Nephron (organoid): ENCODE measurements at regions not wholly inside any gene's neighbourhood (a gene's known extent, or its start where the extent isn't known, plus 50 kb on each side); places are given as distances from the start of the nearest gene placed in this dataset.

ENCODE experiments used
- H3K27ac Mint-ChIP-seq, 3 experiments: 2 replicates each; pipeline ENCODE4 v1.8.0; 2020; ENCODE audit warnings: mixed read lengths in 3 of 3, mild to moderate bottlenecking in 2 of 3, moderate library complexity in 1 of 3
- H3K27me3 Mint-ChIP-seq: 2 replicates; pipeline ENCODE4 v1.8.0; 2021; ENCODE audit warnings: low read depth, mild to moderate bottlenecking, moderate library complexity, mixed read lengths
- H3K36me3 Mint-ChIP-seq: 2 replicates; pipeline ENCODE4 v1.8.0; 2020; ENCODE audit warnings: low read depth, mixed read lengths
- H3K4me1 Mint-ChIP-seq: 2 replicates; pipeline ENCODE4 v1.8.0; 2020; ENCODE audit warnings: mixed read lengths
- H3K4me3 Mint-ChIP-seq, 3 experiments: 2 replicates each; pipeline ENCODE4 v1.8.0; 2020; ENCODE audit warnings: mild to moderate bottlenecking in 3 of 3, mixed read lengths in 3 of 3, moderate library complexity in 2 of 3
- H3K9me3 Mint-ChIP-seq: 2 replicates; pipeline ENCODE4 v1.8.0; 2020; ENCODE audit warnings: mixed read lengths
- TF ChIP-seq, protein P1 (sequence below), 3 experiments: fragments of 200-600 bp; sonication (generic); IDR thresholded peaks; one replicate each; pipeline ENCODE4 v1.5.0; 2021; ENCODE audit warnings: antibody characterized with exemption in 3 of 3; ENCODE audit not compliant: unreplicated experiment in 3 of 3

DNA sequence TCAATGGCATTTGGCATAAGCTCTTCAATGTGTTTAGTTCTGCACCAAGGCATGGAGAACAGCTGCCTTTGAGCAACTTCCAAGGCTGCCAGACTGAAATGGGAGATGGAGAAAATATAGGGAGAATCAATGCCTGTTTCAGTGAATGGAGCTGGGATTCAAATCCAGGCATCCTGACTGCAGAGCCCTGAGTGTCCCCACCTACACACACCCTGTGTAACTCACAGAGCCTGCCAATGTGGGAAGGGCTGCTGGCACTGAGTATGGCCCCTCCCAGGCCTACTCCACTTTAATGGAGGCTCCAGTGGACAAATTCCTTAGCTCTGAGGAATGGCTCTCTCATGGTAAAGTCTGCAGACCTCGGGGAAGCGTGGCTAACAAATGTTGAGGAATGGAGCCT, 145.6 kb upstream of the TNR start:
- Mint-ChIP-seq H3K27ac (no peak overlapping the region), H3K27me3 (peaks cover 14% of the 10 kb centered on the region), H3K4me1 (peaks cover 21% of the 10 kb centered on the region)

DNA sequence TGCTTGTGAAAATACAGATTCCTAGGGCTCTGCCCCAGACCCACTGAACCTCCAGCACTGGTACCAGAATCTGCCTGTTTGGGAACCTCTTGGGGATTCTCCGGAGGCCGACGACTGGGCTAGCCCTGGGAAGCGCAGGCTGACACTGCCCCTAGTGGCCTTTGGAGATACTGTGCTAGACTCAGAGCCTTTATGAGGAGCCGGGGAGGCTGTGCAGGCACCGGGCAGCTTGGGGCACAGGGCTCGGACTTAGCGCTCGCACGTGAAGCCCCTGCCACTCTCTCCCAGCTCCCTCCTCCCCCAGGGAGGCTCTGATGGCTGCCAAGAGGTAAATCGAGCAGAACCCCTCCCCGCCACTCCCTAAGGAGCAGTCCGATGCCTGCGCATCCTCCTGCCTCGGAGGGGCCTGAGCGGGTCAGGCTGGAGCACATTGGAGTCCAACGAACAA, 144.6 kb upstream of the TNR start:
- H3K27me3 Mint-ChIP-seq, result peaks cover 14% of the 10 kb centered on the region
- TF ChIP-seq, protein P1, sequence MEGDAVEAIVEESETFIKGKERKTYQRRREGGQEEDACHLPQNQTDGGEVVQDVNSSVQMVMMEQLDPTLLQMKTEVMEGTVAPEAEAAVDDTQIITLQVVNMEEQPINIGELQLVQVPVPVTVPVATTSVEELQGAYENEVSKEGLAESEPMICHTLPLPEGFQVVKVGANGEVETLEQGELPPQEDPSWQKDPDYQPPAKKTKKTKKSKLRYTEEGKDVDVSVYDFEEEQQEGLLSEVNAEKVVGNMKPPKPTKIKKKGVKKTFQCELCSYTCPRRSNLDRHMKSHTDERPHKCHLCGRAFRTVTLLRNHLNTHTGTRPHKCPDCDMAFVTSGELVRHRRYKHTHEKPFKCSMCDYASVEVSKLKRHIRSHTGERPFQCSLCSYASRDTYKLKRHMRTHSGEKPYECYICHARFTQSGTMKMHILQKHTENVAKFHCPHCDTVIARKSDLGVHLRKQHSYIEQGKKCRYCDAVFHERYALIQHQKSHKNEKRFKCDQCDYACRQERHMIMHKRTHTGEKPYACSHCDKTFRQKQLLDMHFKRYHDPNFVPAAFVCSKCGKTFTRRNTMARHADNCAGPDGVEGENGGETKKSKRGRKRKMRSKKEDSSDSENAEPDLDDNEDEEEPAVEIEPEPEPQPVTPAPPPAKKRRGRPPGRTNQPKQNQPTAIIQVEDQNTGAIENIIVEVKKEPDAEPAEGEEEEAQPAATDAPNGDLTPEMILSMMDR (IDR thresholded peaks at IDR 0.05; ENCODE audit: unreplicated experiment in 3 of 3), result peak; percentile 81 to 90 (median 82)
- no peaks in the 10 kb centered on the region for H3K9me3 Mint-ChIP-seq
- no peak overlapping the region for H3K4me3 Mint-ChIP-seq
- no peak overlapping the region for H3K27ac Mint-ChIP-seq
- peaks cover 21% of the 10 kb centered on the region for H3K4me1 Mint-ChIP-seq
- H3K36me3 Mint-ChIP-seq, result no peaks in the 10 kb centered on the region

More for the DNA sequence above, 145.6 kb upstream of the TNR start:
- no peak overlapping the region for H3K4me3 Mint-ChIP-seq
- no peaks in the 10 kb centered on the region for H3K9me3 Mint-ChIP-seq
- TF ChIP-seq, protein P1 (IDR thresholded peaks at IDR 0.05; ENCODE audit: unreplicated experiment in 3 of 3), result no peak
- no peaks in the 10 kb centered on the region for H3K36me3 Mint-ChIP-seq

DNA sequence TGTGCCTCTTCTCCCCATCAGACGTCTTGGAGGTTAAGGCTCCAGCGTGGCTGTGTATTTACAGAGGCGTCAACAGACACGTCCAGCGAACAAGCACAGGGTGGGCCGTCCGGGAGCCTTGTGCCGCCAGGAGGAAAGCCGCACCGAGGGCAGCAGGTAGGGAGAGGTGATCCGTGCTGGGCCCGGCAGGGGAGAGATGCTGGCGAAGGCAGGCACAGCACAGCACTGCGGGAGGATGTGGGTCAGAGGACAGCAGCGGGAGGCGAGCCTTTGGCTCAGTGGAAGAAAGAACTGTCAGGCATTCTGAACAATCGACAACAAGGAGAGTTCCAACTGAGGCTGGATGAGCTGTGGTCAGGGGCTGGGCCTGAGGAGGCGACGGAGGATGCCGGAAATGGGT, 144.1 kb upstream of the TNR start:
- Mint-ChIP-seq H3K27me3 (peaks cover 14% of the 10 kb centered on the region), H3K4me1 (peaks cover 21% of the 10 kb centered on the region), H3K36me3 (no peaks in the 10 kb centered on the region), H3K27ac (no peak overlapping the region), H3K9me3 (no peaks in the 10 kb centered on the region), H3K4me3 (peak overlapping the region in 1 of 3 experiments; percentile 31)
- TF ChIP-seq, protein P1 (IDR thresholded peaks at IDR 0.05; ENCODE audit: unreplicated experiment in 3 of 3), result no peak

DNA sequence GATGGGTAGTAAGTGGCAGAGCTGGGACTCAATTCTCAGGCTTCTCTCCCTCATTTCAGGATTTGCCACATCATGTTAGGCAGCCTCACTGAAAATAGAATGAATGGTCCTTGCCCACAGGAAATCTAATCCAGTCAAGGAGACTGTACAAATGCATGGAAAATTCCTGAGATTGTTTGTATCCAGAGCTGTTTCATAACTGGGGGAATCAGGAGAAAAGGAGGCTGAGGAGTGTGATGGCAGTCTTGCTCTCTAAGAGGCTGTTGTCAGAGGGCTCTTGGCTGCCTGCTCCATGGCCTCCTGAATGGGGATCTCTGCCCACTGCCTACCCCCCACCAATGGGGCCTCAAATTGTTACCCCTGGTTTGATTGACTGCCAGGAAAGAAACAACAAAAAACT, 141.9 kb upstream of the TNR start:
- H3K4me3 Mint-ChIP-seq, result no peak overlapping the region
- H3K9me3 Mint-ChIP-seq, result no peaks in the 10 kb centered on the region
- TF ChIP-seq, protein P1 (IDR thresholded peaks at IDR 0.05; ENCODE audit: unreplicated experiment in 3 of 3), result no peak
- H3K4me1 Mint-ChIP-seq, result peaks cover 21% of the 10 kb centered on the region
- H3K27ac Mint-ChIP-seq, result peak overlapping the region in 2 of 3 experiments; percentile 20 to 27
- peaks cover 14% of the 10 kb centered on the region for H3K27me3 Mint-ChIP-seq
- no peaks in the 10 kb centered on the region for H3K36me3 Mint-ChIP-seq

DNA sequence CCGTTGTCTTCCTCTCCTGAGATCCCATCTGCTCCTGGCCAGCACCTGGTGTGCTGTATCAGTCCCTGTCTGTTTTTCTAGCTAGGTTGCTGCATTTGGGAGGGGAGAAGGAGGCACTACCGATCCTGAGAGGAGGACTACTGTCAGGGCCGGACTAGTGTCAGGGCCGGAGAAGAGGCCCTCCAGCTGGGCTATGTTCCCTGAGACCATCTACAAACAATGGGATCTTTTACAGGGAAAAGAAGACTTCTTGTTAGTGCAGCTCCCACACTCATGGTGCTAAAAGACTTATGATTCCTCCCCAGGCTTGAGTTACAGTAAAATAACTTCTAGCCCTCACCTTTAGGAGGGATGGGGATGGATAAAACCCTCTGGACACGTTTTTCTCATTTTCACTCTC, 141.0 kb upstream of the TNR start:
- no peaks in the 10 kb centered on the region for H3K9me3 Mint-ChIP-seq
- H3K4me3 Mint-ChIP-seq, result no peak overlapping the region
- peaks cover 14% of the 10 kb centered on the region for H3K27me3 Mint-ChIP-seq
- H3K27ac Mint-ChIP-seq, result no peak overlapping the region
- peaks cover 21% of the 10 kb centered on the region for H3K4me1 Mint-ChIP-seq
- TF ChIP-seq, protein P1 (IDR thresholded peaks at IDR 0.05; ENCODE audit: unreplicated experiment in 3 of 3), result no peak
- H3K36me3 Mint-ChIP-seq, result no peaks in the 10 kb centered on the region

DNA sequence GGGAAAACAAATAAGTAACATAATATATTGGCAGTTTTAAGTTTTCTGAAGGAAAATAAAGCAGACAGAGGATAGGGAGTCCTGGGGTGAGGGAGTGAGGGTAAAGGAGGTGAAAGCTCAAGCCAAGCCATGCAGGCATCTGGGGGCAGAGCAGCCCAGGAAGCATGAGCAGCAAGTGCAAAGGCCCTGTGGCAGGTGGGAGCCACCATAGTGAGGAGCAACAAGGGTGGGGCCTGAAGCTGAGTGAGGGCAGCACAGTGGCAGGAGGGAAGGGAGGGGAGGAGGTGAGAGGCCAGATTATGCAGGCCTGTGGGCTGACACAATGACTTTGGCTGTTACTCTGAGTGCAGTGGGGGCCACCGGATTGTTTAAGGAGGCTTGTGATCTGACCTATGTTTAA, 138.8 kb upstream of the TNR start:
- TF ChIP-seq, protein P1 (IDR thresholded peaks at IDR 0.05; ENCODE audit: unreplicated experiment in 3 of 3), result no peak
- H3K4me1 Mint-ChIP-seq, result peaks cover 15% of the 10 kb centered on the region
- peaks cover 4% of the 10 kb centered on the region for H3K27me3 Mint-ChIP-seq
- H3K9me3 Mint-ChIP-seq, result no peaks in the 10 kb centered on the region
- no peaks in the 10 kb centered on the region for H3K36me3 Mint-ChIP-seq
- no peak overlapping the region for H3K27ac Mint-ChIP-seq
- H3K4me3 Mint-ChIP-seq, result no peak overlapping the region
